WTC11 (cell line): ENCODE measurements at regions not wholly inside any gene's neighbourhood (a gene's known extent, or its start where the extent isn't known, plus 50 kb on each side); places are given as distances from the start of the nearest gene placed in this dataset.

Experiments used
- TF ChIP-seq, protein P1 (sequence below): sonication (generic); formaldehyde crosslinking; IDR thresholded peaks from 2 replicates; pipeline ENCODE4 v1.8.1; 2023; ENCODE audit warnings: mild to moderate bottlenecking, missing genetic modification reagents, moderate library complexity
- TF ChIP-seq, protein P2 (sequence below): fragments of 200-600 bp; IDR thresholded peaks from 2 replicates; pipeline ENCODE4 v1.8.0; 2022; ENCODE audit warnings: antibody characterized with exemption

- TF ChIP-seq, protein P1, sequence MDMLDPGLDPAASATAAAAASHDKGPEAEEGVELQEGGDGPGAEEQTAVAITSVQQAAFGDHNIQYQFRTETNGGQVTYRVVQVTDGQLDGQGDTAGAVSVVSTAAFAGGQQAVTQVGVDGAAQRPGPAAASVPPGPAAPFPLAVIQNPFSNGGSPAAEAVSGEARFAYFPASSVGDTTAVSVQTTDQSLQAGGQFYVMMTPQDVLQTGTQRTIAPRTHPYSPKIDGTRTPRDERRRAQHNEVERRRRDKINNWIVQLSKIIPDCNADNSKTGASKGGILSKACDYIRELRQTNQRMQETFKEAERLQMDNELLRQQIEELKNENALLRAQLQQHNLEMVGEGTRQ: no peak
- TF ChIP-seq, protein P2, sequence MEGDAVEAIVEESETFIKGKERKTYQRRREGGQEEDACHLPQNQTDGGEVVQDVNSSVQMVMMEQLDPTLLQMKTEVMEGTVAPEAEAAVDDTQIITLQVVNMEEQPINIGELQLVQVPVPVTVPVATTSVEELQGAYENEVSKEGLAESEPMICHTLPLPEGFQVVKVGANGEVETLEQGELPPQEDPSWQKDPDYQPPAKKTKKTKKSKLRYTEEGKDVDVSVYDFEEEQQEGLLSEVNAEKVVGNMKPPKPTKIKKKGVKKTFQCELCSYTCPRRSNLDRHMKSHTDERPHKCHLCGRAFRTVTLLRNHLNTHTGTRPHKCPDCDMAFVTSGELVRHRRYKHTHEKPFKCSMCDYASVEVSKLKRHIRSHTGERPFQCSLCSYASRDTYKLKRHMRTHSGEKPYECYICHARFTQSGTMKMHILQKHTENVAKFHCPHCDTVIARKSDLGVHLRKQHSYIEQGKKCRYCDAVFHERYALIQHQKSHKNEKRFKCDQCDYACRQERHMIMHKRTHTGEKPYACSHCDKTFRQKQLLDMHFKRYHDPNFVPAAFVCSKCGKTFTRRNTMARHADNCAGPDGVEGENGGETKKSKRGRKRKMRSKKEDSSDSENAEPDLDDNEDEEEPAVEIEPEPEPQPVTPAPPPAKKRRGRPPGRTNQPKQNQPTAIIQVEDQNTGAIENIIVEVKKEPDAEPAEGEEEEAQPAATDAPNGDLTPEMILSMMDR: no peak
Observed at GRCh38 chr7:125876431-125876830, 946.8 kb upstream of the POT1 start.
